ENCODE measurements at regions not wholly inside any gene's neighbourhood (a gene's known extent, or its start where the extent isn't known, plus 50 kb on each side); places are given as distances from the start of the nearest gene placed in this dataset.

DNA sequence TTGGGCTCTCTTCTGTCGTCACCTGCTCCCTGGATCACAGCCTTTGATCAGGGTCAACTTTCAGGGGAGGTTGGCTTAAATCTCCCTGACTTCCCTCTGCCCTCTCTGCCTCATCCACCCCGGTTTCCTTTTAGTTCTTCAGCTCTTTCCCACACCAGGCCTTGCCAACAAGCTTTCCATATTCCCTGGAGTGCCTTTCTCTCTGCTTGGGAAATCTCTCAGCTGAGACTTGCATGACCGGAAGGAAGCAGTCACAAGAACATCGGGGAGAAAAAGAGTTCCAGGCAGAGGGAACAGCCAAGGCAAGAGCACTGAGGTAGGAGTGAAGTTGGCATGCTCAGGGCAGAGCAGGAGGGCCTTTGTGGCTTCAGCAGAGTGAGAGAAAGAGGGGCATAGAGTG lies 88.4 kb upstream of the HSPA9 start:
- Histone ChIP-seq H3K36me3 (ENCODE audit: control insufficient read depth in 4 of 4, insufficient read depth in 4 of 4, low read length in 4 of 4) (no peaks in the 10 kb centered on the region), H3K9ac (ENCODE audit: insufficient read depth in 1 of 2, low read length in 2 of 2) (no peak overlapping the region), H3K4me1 (ENCODE audit: control insufficient read depth in 5 of 5, insufficient read depth in 5 of 5, low read length in 5 of 5) (peaks cover 0 to 6% (median 0%) of the 10 kb centered on the region in 5 donors), H3K4me3 (no peak overlapping the region), H3K9me3 (ENCODE audit: control insufficient read depth in 4 of 4, insufficient read depth in 3 of 4, low read length in 3 of 4) (no peaks in the 10 kb centered on the region), H3K27ac (ENCODE audit: low read depth in 1 of 2, low read length in 1 of 2) (no peak overlapping the region), H3K27me3 (ENCODE audit: control insufficient read depth in 3 of 3, insufficient read depth in 3 of 3, low read length in 2 of 3) (no peaks in the 10 kb centered on the region)
- no peak for ATAC-seq (ENCODE audit: insufficient read depth, low FRiP score)
- DNase-seq, result no peak
- TF ChIP-seq CTCF (IDR thresholded peaks at IDR 0.05; ENCODE audit: control extremely low read depth, extremely low read depth), result no peak
- 60 to 66% methylated on average over 4 of the region's 4 CpGs for WGBS, 2 donors

GRCh38 chr5:138663009-138663408 lies 87.8 kb upstream of the HSPA9 start:
- Histone ChIP-seq H3K9ac (ENCODE audit: insufficient read depth in 1 of 2, low read length in 2 of 2) (no peak overlapping the region), H3K36me3 (ENCODE audit: control insufficient read depth in 4 of 4, insufficient read depth in 4 of 4, low read length in 4 of 4) (no peaks in the 10 kb centered on the region), H3K27ac (ENCODE audit: low read depth in 1 of 2, low read length in 1 of 2) (no peak overlapping the region), H3K4me1 (ENCODE audit: control insufficient read depth in 5 of 5, insufficient read depth in 5 of 5, low read length in 5 of 5) (peaks cover 0 to 6% (median 0%) of the 10 kb centered on the region in 5 donors), H3K9me3 (ENCODE audit: control insufficient read depth in 4 of 4, insufficient read depth in 3 of 4, low read length in 3 of 4) (no peaks in the 10 kb centered on the region), H3K27me3 (ENCODE audit: control insufficient read depth in 3 of 3, insufficient read depth in 3 of 3, low read length in 2 of 3) (no peaks in the 10 kb centered on the region), H3K4me3 (no peak overlapping the region)
- ATAC-seq (ENCODE audit: insufficient read depth, low FRiP score), result no peak
- no peak for TF ChIP-seq CTCF (IDR thresholded peaks at IDR 0.05; ENCODE audit: control extremely low read depth, extremely low read depth)
- 27 to 59% methylated on average over 5 of the region's 5 CpGs for WGBS, 2 donors
- no peak for DNase-seq

DNA sequence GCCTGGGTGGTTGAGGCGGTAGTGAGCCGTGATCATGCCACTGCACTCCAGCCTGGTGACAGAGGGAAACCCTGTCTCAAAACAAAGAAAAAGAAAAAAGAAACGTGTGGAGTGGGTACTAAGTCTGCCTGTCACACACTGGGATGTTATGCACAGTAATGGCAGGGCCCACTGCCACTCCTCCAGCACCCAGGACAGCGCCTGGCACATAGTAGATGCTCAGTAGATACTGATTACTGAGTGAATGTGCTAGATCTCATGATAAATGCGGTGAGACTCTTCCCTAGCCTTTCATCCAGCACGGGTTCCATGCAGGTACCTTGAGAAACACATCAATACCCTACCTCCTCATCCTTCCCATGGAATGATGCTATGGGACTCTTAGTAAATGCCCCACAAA lies 87.4 kb upstream of the HSPA9 start:
- no peak for ATAC-seq (ENCODE audit: insufficient read depth, low FRiP score)

More for the DNA sequence above, 87.4 kb upstream of the HSPA9 start:
- no peaks in the 10 kb centered on the region for H3K27me3 ChIP-seq (ENCODE audit: control insufficient read depth in 3 of 3, insufficient read depth in 3 of 3, low read length in 2 of 3)
- TF ChIP-seq CTCF (IDR thresholded peaks at IDR 0.05; ENCODE audit: control extremely low read depth, extremely low read depth), result no peak
- no peak overlapping the region for H3K9ac ChIP-seq (ENCODE audit: insufficient read depth in 1 of 2, low read length in 2 of 2)
- no peak for DNase-seq
- peaks cover 0 to 6% (median 0%) of the 10 kb centered on the region in 5 donors for H3K4me1 ChIP-seq (ENCODE audit: control insufficient read depth in 5 of 5, insufficient read depth in 5 of 5, low read length in 5 of 5)
- 81 to 85% methylated on average over 6 of the region's 6 CpGs for WGBS, 2 donors
- no peaks in the 10 kb centered on the region for H3K9me3 ChIP-seq (ENCODE audit: control insufficient read depth in 4 of 4, insufficient read depth in 3 of 4, low read length in 3 of 4)
- no peak overlapping the region for H3K27ac ChIP-seq (ENCODE audit: low read depth in 1 of 2, low read length in 1 of 2)
- no peaks in the 10 kb centered on the region for H3K36me3 ChIP-seq (ENCODE audit: control insufficient read depth in 4 of 4, insufficient read depth in 4 of 4, low read length in 4 of 4)
- no peak overlapping the region for H3K4me3 ChIP-seq

Data from lung (tissue), 11 donors.